CD4-positive, alpha-beta T cell treated with Interleukin-21 for 1 hour (primary cell): ENCODE measurements at regions not wholly inside any gene's neighbourhood (a gene's known extent, or its start where the extent isn't known, plus 50 kb on each side); places are given as distances from the start of the nearest gene placed in this dataset.
"Not testable (repeated sequence)": the region's sequence is repeated elsewhere in the genome, so short reads cannot be mapped to it uniquely, and the experiment has no call there.

Experiments used
- DNase-seq: peaks from one replicate; pipeline ENCODE4 v3.0.0-alpha.2; 2020

GRCh38 chr6:68575765-68576439 lies 59.2 kb upstream of the ADGRB3 start:
- DNase-seq: no peak

GRCh38 chr6:68572975-68573374 lies 62.1 kb upstream of the ADGRB3 start:
- DNase-seq: no peak

GRCh38 chr6:68572525-68572924 lies 62.6 kb upstream of the ADGRB3 start:
- no peak for DNase-seq

GRCh38 chr6:68559716-68560115 lies 75.4 kb upstream of the ADGRB3 start:
- DNase-seq: no peak

- no peak for DNase-seq
Measured at GRCh38 chr6:68559070-68559469, 76.0 kb upstream of the ADGRB3 start.

- no peak for DNase-seq
Measured at GRCh38 chr6:68546620-68547019, 88.5 kb upstream of the ADGRB3 start.

GRCh38 chr6:68544450-68544849 lies 90.6 kb upstream of the ADGRB3 start:
- no peak for DNase-seq

GRCh38 chr6:68533339-68533795 lies 101.7 kb upstream of the ADGRB3 start:
- DNase-seq: no peak

GRCh38 chr6:68527691-68528090 lies 107.4 kb upstream of the ADGRB3 start:
- no peak for DNase-seq

- no peak for DNase-seq
Measured at GRCh38 chr6:68506911-68507310, 128.2 kb upstream of the ADGRB3 start.

GRCh38 chr6:68502946-68503345 lies 132.1 kb upstream of the ADGRB3 start:
- no peak for DNase-seq

GRCh38 chr6:68497927-68498326 lies 137.2 kb upstream of the ADGRB3 start:
- no peak for DNase-seq

GRCh38 chr6:68494880-68495279 lies 140.2 kb upstream of the ADGRB3 start:
- not testable (repeated sequence) for DNase-seq

- DNase-seq: no peak
Measured at GRCh38 chr6:68476611-68477010, 158.5 kb upstream of the ADGRB3 start.

GRCh38 chr6:68473433-68474210 lies 161.5 kb upstream of the ADGRB3 start:
- no peak for DNase-seq

- DNase-seq: no peak
Measured at GRCh38 chr6:68468244-68468884, 166.7 kb upstream of the ADGRB3 start.

GRCh38 chr6:68458447-68458846 lies 176.6 kb upstream of the ADGRB3 start:
- DNase-seq: no peak

- DNase-seq: no peak
Measured at GRCh38 chr6:68447112-68447511, 188.0 kb upstream of the ADGRB3 start.

- DNase-seq: no peak
Measured at GRCh38 chr6:68445926-68446325, 189.2 kb upstream of the ADGRB3 start.

GRCh38 chr6:68443704-68444103 lies 191.4 kb upstream of the ADGRB3 start:
- no peak for DNase-seq

GRCh38 chr6:68427630-68428029 lies 207.5 kb upstream of the ADGRB3 start:
- DNase-seq: no peak

- no peak for DNase-seq
Measured at GRCh38 chr6:68410021-68410420, 225.1 kb upstream of the ADGRB3 start.

GRCh38 chr6:68400396-68400795 lies 234.7 kb upstream of the ADGRB3 start:
- no peak for DNase-seq

- no peak for DNase-seq
Measured at GRCh38 chr6:68391953-68392352, 243.1 kb upstream of the ADGRB3 start.
